ENCODE measurements at regions not wholly inside any gene's neighbourhood (a gene's known extent, or its start where the extent isn't known, plus 50 kb on each side); places are given as distances from the start of the nearest gene placed in this dataset.

DNA sequence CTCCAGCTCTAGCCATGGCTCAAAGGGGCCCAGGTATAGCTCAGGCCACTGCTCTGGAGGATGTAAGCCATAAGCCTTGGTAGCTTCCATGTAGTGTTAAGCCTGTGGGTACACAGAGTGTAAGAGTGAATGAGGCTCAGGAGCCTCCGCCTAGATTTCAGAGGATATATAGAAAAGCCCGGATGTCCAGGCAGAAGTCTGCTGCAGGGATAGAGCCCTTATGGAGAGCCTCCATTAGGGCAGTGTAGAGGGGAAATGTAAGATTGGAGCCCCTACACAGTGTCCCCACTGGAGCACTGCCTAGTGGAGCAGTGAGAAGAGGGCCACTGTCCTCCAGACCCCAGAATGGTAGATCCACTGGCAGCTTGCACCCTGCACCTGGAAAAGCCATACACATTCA lies 240.8 kb upstream of the KLF14 start:
- Histone ChIP-seq H3K4me3 (ENCODE audit: low read depth, low read length) (no peak overlapping the region), H3K36me3 (ENCODE audit: control insufficient read depth, insufficient read depth, low read length) (no peaks in the 10 kb centered on the region), H3K4me1 (ENCODE audit: control insufficient read depth, insufficient read depth, low read length) (no peaks in the 10 kb centered on the region), H3K9me3 (ENCODE audit: control insufficient read depth, insufficient read depth, low read length) (no peaks in the 10 kb centered on the region), H3K27me3 (ENCODE audit: control insufficient read depth, insufficient read depth, low read length) (no peaks in the 10 kb centered on the region), H3K9ac (ENCODE audit: low read depth, low read length) (no peak overlapping the region)

GRCh38 chr7:130975731-130976130 lies 241.7 kb upstream of the KLF14 start:
- Histone ChIP-seq H3K4me3 (ENCODE audit: low read depth, low read length) (no peak overlapping the region), H3K4me1 (ENCODE audit: control insufficient read depth, insufficient read depth, low read length) (no peaks in the 10 kb centered on the region), H3K9ac (ENCODE audit: low read depth, low read length) (no peak overlapping the region), H3K27me3 (ENCODE audit: control insufficient read depth, insufficient read depth, low read length) (no peaks in the 10 kb centered on the region), H3K36me3 (ENCODE audit: control insufficient read depth, insufficient read depth, low read length) (no peaks in the 10 kb centered on the region), H3K9me3 (ENCODE audit: control insufficient read depth, insufficient read depth, low read length) (no peaks in the 10 kb centered on the region)

DNA sequence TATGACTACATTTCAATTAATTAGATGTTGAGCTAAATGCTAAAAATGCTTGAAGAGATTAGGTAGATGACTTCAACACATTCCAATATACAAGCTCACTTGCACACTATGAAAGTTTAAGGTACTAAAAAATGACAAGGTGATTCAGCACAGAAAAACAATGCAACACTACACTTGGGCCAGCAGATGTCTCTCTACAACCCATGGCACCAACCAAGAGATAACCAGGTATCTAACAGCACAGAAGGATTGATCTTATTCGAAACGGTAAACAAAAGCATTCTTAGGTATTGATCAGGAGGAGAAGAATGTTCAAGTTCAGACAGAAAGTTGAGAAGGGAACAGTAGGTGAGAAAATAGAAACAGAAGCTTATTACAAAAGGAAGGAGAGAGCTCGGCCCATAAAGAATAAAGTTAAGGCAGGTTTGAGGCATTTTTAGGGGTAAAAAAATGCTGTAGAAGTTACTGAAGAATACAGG lies 248.2 kb upstream of the KLF14 start:
- Histone ChIP-seq H3K36me3 (ENCODE audit: control insufficient read depth, insufficient read depth, low read length) (no peaks in the 10 kb centered on the region), H3K4me3 (ENCODE audit: low read depth, low read length) (no peak overlapping the region), H3K27me3 (ENCODE audit: control insufficient read depth, insufficient read depth, low read length) (no peaks in the 10 kb centered on the region), H3K9me3 (ENCODE audit: control insufficient read depth, insufficient read depth, low read length) (no peaks in the 10 kb centered on the region), H3K9ac (ENCODE audit: low read depth, low read length) (no peak overlapping the region), H3K4me1 (ENCODE audit: control insufficient read depth, insufficient read depth, low read length) (no peaks in the 10 kb centered on the region)

DNA sequence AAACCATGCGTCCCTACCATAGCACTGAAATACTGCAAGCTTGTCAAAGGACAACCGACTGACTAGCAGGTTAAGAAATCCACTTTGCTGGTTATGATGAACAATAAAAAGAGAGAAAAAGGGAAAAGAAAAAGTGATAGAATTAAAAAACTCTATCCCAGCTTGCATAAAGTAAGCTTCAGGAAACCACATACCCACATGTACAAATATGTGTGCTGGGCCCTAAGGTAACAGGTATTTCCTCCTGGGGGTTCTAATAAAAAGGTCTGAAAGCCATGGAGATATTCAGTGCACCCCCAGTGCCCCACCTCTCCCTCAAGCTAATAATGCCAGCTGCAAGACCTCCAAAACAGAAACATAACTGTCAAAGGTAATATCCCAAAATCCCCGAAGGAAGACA lies 248.6 kb upstream of the KLF14 start:
- Histone ChIP-seq H3K36me3 (ENCODE audit: control insufficient read depth, insufficient read depth, low read length) (no peaks in the 10 kb centered on the region), H3K9me3 (ENCODE audit: control insufficient read depth, insufficient read depth, low read length) (no peaks in the 10 kb centered on the region)

DNA sequence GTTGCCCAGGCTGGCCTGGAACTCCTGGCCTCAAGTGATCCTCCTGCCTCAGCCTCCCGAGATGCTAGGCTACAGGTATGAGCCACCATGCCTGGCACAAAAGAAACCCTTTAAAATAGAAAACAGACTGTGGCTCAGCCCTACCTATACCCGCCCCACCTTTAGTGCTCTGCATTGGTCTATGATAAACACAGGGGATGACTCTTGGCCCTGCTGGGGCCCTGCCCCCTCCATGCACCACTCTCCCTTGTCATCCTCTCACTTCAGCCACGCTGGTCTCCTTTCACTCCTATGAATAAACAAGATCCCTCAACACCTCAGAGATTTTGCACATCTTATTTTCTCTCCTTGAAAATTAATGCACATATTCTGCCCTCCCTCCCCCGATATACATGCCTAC lies 251.4 kb upstream of the KLF14 start:
- Histone ChIP-seq H3K9ac (ENCODE audit: low read depth, low read length) (no peak overlapping the region), H3K27me3 (ENCODE audit: control insufficient read depth, insufficient read depth, low read length) (no peaks in the 10 kb centered on the region), H3K9me3 (ENCODE audit: control insufficient read depth, insufficient read depth, low read length) (no peaks in the 10 kb centered on the region), H3K4me3 (ENCODE audit: low read depth, low read length) (no peak overlapping the region), H3K4me1 (ENCODE audit: control insufficient read depth, insufficient read depth, low read length) (no peaks in the 10 kb centered on the region), H3K36me3 (ENCODE audit: control insufficient read depth, insufficient read depth, low read length) (no peaks in the 10 kb centered on the region)

More for the DNA sequence above, 248.6 kb upstream of the KLF14 start:
- H3K4me3 ChIP-seq (ENCODE audit: low read depth, low read length): no peak overlapping the region
- H3K27me3 ChIP-seq (ENCODE audit: control insufficient read depth, insufficient read depth, low read length): no peaks in the 10 kb centered on the region
- H3K9ac ChIP-seq (ENCODE audit: low read depth, low read length): no peak overlapping the region
- no peaks in the 10 kb centered on the region for H3K4me1 ChIP-seq (ENCODE audit: control insufficient read depth, insufficient read depth, low read length)

- H3K4me3 ChIP-seq (ENCODE audit: low read depth, low read length): no peak overlapping the region
- no peaks in the 10 kb centered on the region for H3K9me3 ChIP-seq (ENCODE audit: control insufficient read depth, insufficient read depth, low read length)
- no peaks in the 10 kb centered on the region for H3K4me1 ChIP-seq (ENCODE audit: control insufficient read depth, insufficient read depth, low read length)
- no peak overlapping the region for H3K9ac ChIP-seq (ENCODE audit: low read depth, low read length)
- H3K27me3 ChIP-seq (ENCODE audit: control insufficient read depth, insufficient read depth, low read length): no peaks in the 10 kb centered on the region
- H3K36me3 ChIP-seq (ENCODE audit: control insufficient read depth, insufficient read depth, low read length): peaks cover 3% of the 10 kb centered on the region
These were observed 252.3 kb upstream of the KLF14 start for GRCh38 chr7:130986261-130986690.

DNA sequence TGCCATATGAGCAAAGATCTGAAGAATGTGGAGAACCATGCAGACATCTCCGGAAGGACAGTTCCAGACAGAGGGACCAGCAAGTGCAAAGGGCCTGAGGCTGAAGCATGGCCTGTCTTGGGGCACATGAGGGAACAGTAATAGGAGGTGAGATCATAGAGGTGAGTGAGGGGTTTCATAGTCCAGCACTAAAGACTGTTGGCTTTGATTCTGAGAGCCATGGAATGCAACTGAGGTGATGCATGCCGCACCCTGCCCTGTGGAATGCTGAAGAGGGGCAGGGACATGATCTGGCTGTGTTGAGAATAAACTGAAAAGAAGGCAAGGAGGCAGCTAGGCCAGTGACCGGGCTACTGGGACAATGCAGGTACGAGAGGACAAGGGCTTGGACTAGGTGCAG lies 253.1 kb upstream of the KLF14 start:
- Histone ChIP-seq H3K9me3 (ENCODE audit: control insufficient read depth, insufficient read depth, low read length) (no peaks in the 10 kb centered on the region), H3K36me3 (ENCODE audit: control insufficient read depth, insufficient read depth, low read length) (peaks cover 3% of the 10 kb centered on the region), H3K4me1 (ENCODE audit: control insufficient read depth, insufficient read depth, low read length) (no peaks in the 10 kb centered on the region), H3K4me3 (ENCODE audit: low read depth, low read length) (no peak overlapping the region), H3K27me3 (ENCODE audit: control insufficient read depth, insufficient read depth, low read length) (no peaks in the 10 kb centered on the region), H3K9ac (ENCODE audit: low read depth, low read length) (no peak overlapping the region)

GRCh38 chr7:130988443-130988842 lies 254.4 kb upstream of the KLF14 start:
- no peaks in the 10 kb centered on the region for H3K27me3 ChIP-seq (ENCODE audit: control insufficient read depth, insufficient read depth, low read length)
- no peak overlapping the region for H3K4me3 ChIP-seq (ENCODE audit: low read depth, low read length)
- peaks cover 3% of the 10 kb centered on the region for H3K36me3 ChIP-seq (ENCODE audit: control insufficient read depth, insufficient read depth, low read length)
- no peaks in the 10 kb centered on the region for H3K4me1 ChIP-seq (ENCODE audit: control insufficient read depth, insufficient read depth, low read length)
- no peaks in the 10 kb centered on the region for H3K9me3 ChIP-seq (ENCODE audit: control insufficient read depth, insufficient read depth, low read length)
- H3K9ac ChIP-seq (ENCODE audit: low read depth, low read length): no peak overlapping the region

DNA sequence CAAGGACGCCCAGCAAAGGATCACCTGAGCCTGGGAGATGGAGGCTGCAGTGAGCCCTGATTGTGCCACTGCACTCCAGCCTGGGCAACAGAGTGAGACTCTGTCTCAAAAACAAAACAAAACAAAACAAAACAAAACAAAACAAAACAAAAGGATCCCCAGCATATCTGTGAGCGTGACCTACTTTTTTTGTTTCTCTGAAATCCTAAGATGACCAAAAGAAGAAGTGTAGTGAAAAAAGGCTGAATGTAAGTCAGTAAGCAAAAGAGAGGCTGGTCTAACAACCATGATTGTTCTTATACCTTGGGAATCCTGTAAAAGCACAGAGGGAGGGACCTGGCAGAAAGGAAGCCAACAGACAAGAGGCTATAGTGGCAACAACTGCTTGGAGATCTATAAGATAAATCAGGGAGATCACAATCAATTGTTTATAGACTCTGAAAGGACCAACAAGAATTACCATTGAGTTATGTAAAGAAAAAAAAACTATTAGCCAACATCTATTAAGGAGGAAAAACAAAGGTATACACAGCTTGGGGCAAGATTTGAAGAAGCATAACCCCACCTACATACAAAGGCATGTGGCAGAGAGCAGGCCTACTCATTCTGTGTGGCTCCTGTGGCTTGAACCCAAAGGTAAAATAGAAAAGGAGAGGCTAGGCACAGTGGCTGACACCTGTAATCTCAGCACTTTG lies 255.2 kb upstream of the KLF14 start:
- Histone ChIP-seq H3K9me3 (ENCODE audit: control insufficient read depth, insufficient read depth, low read length) (no peaks in the 10 kb centered on the region), H3K27me3 (ENCODE audit: control insufficient read depth, insufficient read depth, low read length) (no peaks in the 10 kb centered on the region), H3K4me3 (ENCODE audit: low read depth, low read length) (no peak overlapping the region), H3K36me3 (ENCODE audit: control insufficient read depth, insufficient read depth, low read length) (peaks cover 3% of the 10 kb centered on the region), H3K9ac (ENCODE audit: low read depth, low read length) (no peak overlapping the region), H3K4me1 (ENCODE audit: control insufficient read depth, insufficient read depth, low read length) (no peaks in the 10 kb centered on the region)

DNA sequence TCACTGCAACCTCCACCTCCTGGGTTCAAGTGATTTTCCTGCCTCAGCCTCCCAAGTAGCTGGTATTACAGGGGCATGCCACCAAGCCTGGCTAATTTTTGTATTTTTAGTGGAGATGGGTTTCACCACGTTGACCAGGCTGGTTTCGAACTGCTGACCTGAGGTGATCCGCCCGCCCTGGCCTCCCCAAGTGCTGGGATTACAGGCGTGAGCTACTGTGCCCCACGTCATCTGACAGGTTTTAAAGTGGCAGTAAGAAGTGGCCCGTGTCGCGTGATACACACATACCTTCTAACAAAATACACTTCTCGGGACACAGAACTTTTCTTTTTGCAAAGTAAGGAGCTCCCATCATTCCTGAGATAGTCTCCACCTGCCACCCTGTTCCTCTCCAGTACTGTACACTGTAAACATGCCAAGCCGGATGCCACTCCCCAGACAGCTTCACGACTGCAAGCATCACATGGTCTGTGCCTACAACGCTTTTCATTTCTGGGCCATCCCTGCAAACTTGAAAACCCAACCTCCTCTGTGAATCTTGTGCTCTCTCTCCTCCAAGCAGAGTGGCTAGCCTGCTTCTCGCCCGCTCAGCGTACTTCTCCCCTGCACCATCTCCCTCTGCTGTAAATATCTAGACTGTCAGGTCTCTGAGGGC lies 256.3 kb upstream of the KLF14 start:
- Histone ChIP-seq H3K4me1 (ENCODE audit: control insufficient read depth, insufficient read depth, low read length) (no peaks in the 10 kb centered on the region), H3K9ac (ENCODE audit: low read depth, low read length) (no peak overlapping the region), H3K9me3 (ENCODE audit: control insufficient read depth, insufficient read depth, low read length) (no peaks in the 10 kb centered on the region), H3K27me3 (ENCODE audit: control insufficient read depth, insufficient read depth, low read length) (no peaks in the 10 kb centered on the region), H3K4me3 (ENCODE audit: low read depth, low read length) (no peak overlapping the region), H3K36me3 (ENCODE audit: control insufficient read depth, insufficient read depth, low read length) (peaks cover 3% of the 10 kb centered on the region)

DNA sequence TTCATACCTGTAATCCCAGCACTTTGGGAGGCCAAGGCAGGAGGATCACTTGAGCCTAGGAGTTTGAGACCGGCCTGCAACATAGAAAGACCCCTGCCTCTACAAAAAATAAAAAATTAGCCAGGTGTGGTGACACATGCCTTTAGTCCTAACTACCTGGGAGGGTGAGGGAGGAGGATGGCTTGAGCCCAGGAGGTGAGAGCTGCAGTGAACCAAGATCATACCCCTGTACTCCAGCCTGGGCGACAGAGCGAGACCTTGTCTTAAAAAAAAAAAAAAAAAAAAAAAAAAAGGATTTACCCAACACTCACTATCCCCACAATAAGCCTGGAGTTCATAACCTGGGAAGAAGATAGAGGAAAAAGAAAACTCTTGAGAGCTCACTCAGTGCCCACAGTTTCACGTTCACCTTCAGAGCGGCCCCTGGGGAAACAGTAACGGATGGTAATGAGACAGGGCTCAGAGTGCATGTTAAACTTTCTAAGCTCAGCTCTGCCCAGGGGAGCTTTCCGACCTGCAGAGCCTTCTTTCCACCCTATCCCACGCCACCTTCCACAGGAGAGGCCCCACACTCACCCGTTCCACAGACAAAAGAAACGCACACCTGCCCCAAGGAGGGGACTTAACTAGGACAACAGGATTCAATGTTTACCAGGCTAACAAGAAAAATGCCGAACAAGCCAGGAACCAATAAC lies 259.8 kb upstream of the KLF14 start:
- H3K9me3 ChIP-seq (ENCODE audit: control insufficient read depth, insufficient read depth, low read length): no peaks in the 10 kb centered on the region
- H3K4me3 ChIP-seq (ENCODE audit: low read depth, low read length): no peak overlapping the region
- no peaks in the 10 kb centered on the region for H3K27me3 ChIP-seq (ENCODE audit: control insufficient read depth, insufficient read depth, low read length)
- H3K4me1 ChIP-seq (ENCODE audit: control insufficient read depth, insufficient read depth, low read length): no peaks in the 10 kb centered on the region
- H3K9ac ChIP-seq (ENCODE audit: low read depth, low read length): no peak overlapping the region
- H3K36me3 ChIP-seq (ENCODE audit: control insufficient read depth, insufficient read depth, low read length): peaks cover 3% of the 10 kb centered on the region

Data from iPS-15b (cell line).